GM23338 (cell line): ENCODE measurements at regions not wholly inside any gene's neighbourhood (a gene's known extent, or its start where the extent isn't known, plus 50 kb on each side); places are given as distances from the start of the nearest gene placed in this dataset.

ENCODE experiments used
- ATAC-seq: fragments of 200-7000 bp; cut with Tn5 transposase; 3 replicates; pipeline ENCODE4 v1.9.1; 2020
- DNase-seq: peaks from one replicate; pipeline ENCODE4 v3.0.0-alpha.2; 2015; ENCODE audit warnings: low spot score
- H2AFZ ChIP-seq: fragments of 200-600 bp; sonication (generic); 2 replicates; pipeline ENCODE4 v1.8.0; 2016; ENCODE audit warnings: antibody characterized with exemption, mild to moderate bottlenecking, moderate library complexity
- H3F3A ChIP-seq: fragments of 200-600 bp; sonication (generic); replicated peaks from 2 replicates; pipeline ENCODE4 v1.8.0; 2017; ENCODE audit warnings: antibody characterized with exemption, mixed run types, low read depth
- H3K27ac ChIP-seq: fragments of 200-600 bp; sonication (generic); 2 replicates; pipeline ENCODE4 v1.6.1; 2016; ENCODE audit warnings: low read depth
- H3K27me3 ChIP-seq: fragments of 200-600 bp; sonication (generic); 2 replicates; pipeline ENCODE4 v1.8.0; 2016; ENCODE audit warnings: mild to moderate bottlenecking, mixed run types, moderate library complexity; ENCODE audit not compliant: insufficient read depth
- H3K36me3 ChIP-seq: fragments of 200-600 bp; sonication (generic); 2 replicates; pipeline ENCODE4 v1.8.0; 2016; ENCODE audit warnings: mild to moderate bottlenecking; ENCODE audit not compliant: insufficient read depth
- H3K4me1 ChIP-seq: fragments of 200-600 bp; sonication (generic); 2 replicates; pipeline ENCODE4 v1.8.0; 2016; ENCODE audit warnings: mild to moderate bottlenecking, moderate library complexity; ENCODE audit not compliant: insufficient read depth
- H3K4me2 ChIP-seq: fragments of 200-600 bp; sonication (generic); 2 replicates; pipeline ENCODE4 v1.7.1; 2017; ENCODE audit warnings: mixed run types
- H3K4me3 ChIP-seq: fragments of 200-600 bp; sonication (generic); 2 replicates; pipeline ENCODE4 v1.6.1; 2016; ENCODE audit warnings: mixed run types
- H3K79me2 ChIP-seq: fragments of 200-600 bp; sonication (generic); replicated peaks from 2 replicates; pipeline ENCODE4 v1.8.0; 2017; ENCODE audit warnings: mild to moderate bottlenecking; ENCODE audit not compliant: insufficient read depth
- H3K9me2 ChIP-seq: fragments of 200-600 bp; sonication (generic); 2 replicates; pipeline ENCODE4 v1.8.0; 2017; ENCODE audit not compliant: insufficient read depth
- H4K20me1 ChIP-seq: fragments of 200-600 bp; sonication (generic); replicated peaks from 2 replicates; pipeline ENCODE4 v1.8.0; 2017; ENCODE audit warnings: mild to moderate bottlenecking; ENCODE audit not compliant: insufficient read depth
- H3K27ac Mint-ChIP-seq: 2 replicates; pipeline ENCODE4 v1.8.0; 2020; ENCODE audit warnings: inconsistent platforms, mild to moderate bottlenecking, moderate library complexity, mixed read lengths
- H3K27me3 Mint-ChIP-seq: 3 replicates; pipeline ENCODE4 v1.8.0; 2022; ENCODE audit warnings: low read depth, mild to moderate bottlenecking, moderate library complexity, mixed read lengths, inconsistent platforms; ENCODE audit not compliant: insufficient read depth, poor library complexity
- H3K36me3 Mint-ChIP-seq: 3 replicates; pipeline ENCODE4 v1.8.0; 2021; ENCODE audit warnings: low read depth, mild to moderate bottlenecking, inconsistent platforms, moderate library complexity, mixed read lengths
- H3K4me1 Mint-ChIP-seq: 3 replicates; pipeline ENCODE4 v1.8.0; 2020; ENCODE audit warnings: mild to moderate bottlenecking, inconsistent platforms, mixed read lengths
- H3K4me3 Mint-ChIP-seq: 3 replicates; pipeline ENCODE4 v1.8.0; 2021; ENCODE audit warnings: moderate library complexity, mild to moderate bottlenecking, inconsistent platforms, mixed read lengths
- H3K9me3 Mint-ChIP-seq: 3 replicates; pipeline ENCODE4 v1.8.0; 2020; ENCODE audit warnings: moderate library complexity, mild to moderate bottlenecking, inconsistent platforms, mixed read lengths
- CREB1 ChIP-seq: fragments of 250-450 bp; sonication (Bioruptor Pico); IDR thresholded peaks from 2 replicates; pipeline ENCODE4 v1.5.0; 2020; ENCODE audit warnings: low read depth, mild to moderate bottlenecking, moderate library complexity
- CTCF ChIP-seq, 2 experiments: fragments of 200-600 bp in 1 of 2; sonication (generic) in 1 of 2; conservative IDR thresholded peaks; 2 replicates each; pipeline versions ENCODE4 v1.5.1 to v1.6.1; 2016 to 2017; ENCODE audit warnings: antibody characterized with exemption in 2 of 2, low read depth in 2 of 2, mild to moderate bottlenecking in 2 of 2, moderate library complexity in 1 of 2
- ETS1 ChIP-seq: IDR thresholded peaks from 2 replicates; pipeline ENCODE4 v1.6.1; 2016; ENCODE audit warnings: antibody characterized with exemption
- EZH2 ChIP-seq: fragments of 200-600 bp; sonication (generic); IDR thresholded peaks from one replicate; pipeline ENCODE4 v1.8.0; 2017; ENCODE audit warnings: antibody characterized with exemption, mild to moderate bottlenecking, low read depth; ENCODE audit not compliant: unreplicated experiment
- EZH2phosphoT487 ChIP-seq: fragments of 200-600 bp; sonication (generic); IDR thresholded peaks from one replicate; pipeline ENCODE4 v1.8.1; 2018; ENCODE audit warnings: antibody characterized with exemption; ENCODE audit not compliant: unreplicated experiment
- JUNB ChIP-seq: IDR thresholded peaks from one replicate; pipeline ENCODE4 v1.6.1; 2016; ENCODE audit warnings: antibody characterized with exemption; ENCODE audit not compliant: unreplicated experiment
- POLR2AphosphoS5 ChIP-seq: IDR thresholded peaks from 2 replicates; pipeline ENCODE4 v1.6.1; 2016; ENCODE audit warnings: antibody characterized with exemption, low read depth
- REST ChIP-seq: IDR thresholded peaks from one replicate; pipeline ENCODE4 v1.6.1; 2018; ENCODE audit warnings: antibody characterized with exemption; ENCODE audit not compliant: unreplicated experiment
- STAT1 ChIP-seq: IDR thresholded peaks from one replicate; pipeline ENCODE4 v1.6.1; 2016; ENCODE audit warnings: antibody characterized with exemption; ENCODE audit not compliant: unreplicated experiment
- ZNF114 ChIP-seq: fragments of 250-450 bp; sonication (Bioruptor Pico); IDR thresholded peaks from 2 replicates; pipeline ENCODE4 v1.5.0; 2020; ENCODE audit warnings: mild to moderate bottlenecking, moderate library complexity
- ZNF462 ChIP-seq: fragments of 250-450 bp; sonication (Bioruptor Pico); IDR thresholded peaks from 2 replicates; pipeline ENCODE4 v1.5.0; 2020; ENCODE audit warnings: mild to moderate bottlenecking, moderate library complexity

GRCh38 chr15:96762566-96762965 lies 432.1 kb downstream of the NR2F2 start:
- H3K9me2 ChIP-seq: no peaks in the 10 kb centered on the region; the same call in 1 of the 2 replicates
- H3K27ac ChIP-seq: no peak overlapping the region
- no peaks in the 10 kb centered on the region for H3K27me3 Mint-ChIP-seq
- no peak overlapping the region for H3K27ac Mint-ChIP-seq
- H2AFZ ChIP-seq: no peak overlapping the region
- H3K36me3 Mint-ChIP-seq: no peaks in the 10 kb centered on the region
- no peaks in the 10 kb centered on the region for H3K4me1 Mint-ChIP-seq
- H3K4me1 ChIP-seq: no peaks in the 10 kb centered on the region; the same call in 1 of the 2 replicates
- H4K20me1 ChIP-seq: no peaks in the 10 kb centered on the region
- H3K79me2 ChIP-seq: no peaks in the 10 kb centered on the region
- H3F3A ChIP-seq: no peaks in the 10 kb centered on the region
- H3K4me3 ChIP-seq: no peak overlapping the region
- no peak for DNase-seq
- H3K4me3 Mint-ChIP-seq: no peak overlapping the region
- no peaks in the 10 kb centered on the region for H3K27me3 ChIP-seq
- no peaks in the 10 kb centered on the region for H3K36me3 ChIP-seq
- ATAC-seq: no peak
- TF ChIP-seq ZNF462 (CRISPR knock-in tag) (no peak), CREB1 (CRISPR knock-in tag) (no peak), POLR2AphosphoS5 (no peak), JUNB (no peak), CTCF (conservative IDR thresholded peaks at IDR 0.05; ENCODE audit: low read depth in 2 of 2) (no peak), STAT1 (no peak), ZNF114 (CRISPR knock-in tag) (no peak), EZH2phosphoT487 (no peak), REST (no peak), ETS1 (no peak), EZH2 (no peak)
- no peak overlapping the region for H3K4me2 ChIP-seq
- H3K9me3 Mint-ChIP-seq: no peaks in the 10 kb centered on the region; the same call in 2 of the 3 replicates
